Loucy (cell line): ENCODE measurements at regions not wholly inside any gene's neighbourhood (a gene's known extent, or its start where the extent isn't known, plus 50 kb on each side); places are given as distances from the start of the nearest gene placed in this dataset.

Source experiments
- CTCF ChIP-seq: fragments of 200-600 bp; sonication (generic); conservative IDR thresholded peaks from 2 replicates; pipeline ENCODE4 v1.5.1; 2014; ENCODE audit warnings: mild to moderate bottlenecking, antibody characterized with exemption, low read length
- EZH2phosphoT487 ChIP-seq: fragments of 200-600 bp; IDR thresholded peaks from 2 replicates; pipeline ENCODE4 v1.6.1; 2018; ENCODE audit warnings: antibody characterized with exemption, mild to moderate bottlenecking, moderate library complexity, borderline replicate concordance

- no peak for TF ChIP-seq CTCF
- TF ChIP-seq EZH2phosphoT487: no peak
Measured at GRCh38 chr12:24280056-24280842, 330.8 kb upstream of the SOX5 start.
